ENCODE measurements at regions not wholly inside any gene's neighbourhood (a gene's known extent, or its start where the extent isn't known, plus 50 kb on each side); places are given as distances from the start of the nearest gene placed in this dataset.
A peak's percentile ranks its signal among the peaks of the same experiment; 100 is the strongest.

DNA sequence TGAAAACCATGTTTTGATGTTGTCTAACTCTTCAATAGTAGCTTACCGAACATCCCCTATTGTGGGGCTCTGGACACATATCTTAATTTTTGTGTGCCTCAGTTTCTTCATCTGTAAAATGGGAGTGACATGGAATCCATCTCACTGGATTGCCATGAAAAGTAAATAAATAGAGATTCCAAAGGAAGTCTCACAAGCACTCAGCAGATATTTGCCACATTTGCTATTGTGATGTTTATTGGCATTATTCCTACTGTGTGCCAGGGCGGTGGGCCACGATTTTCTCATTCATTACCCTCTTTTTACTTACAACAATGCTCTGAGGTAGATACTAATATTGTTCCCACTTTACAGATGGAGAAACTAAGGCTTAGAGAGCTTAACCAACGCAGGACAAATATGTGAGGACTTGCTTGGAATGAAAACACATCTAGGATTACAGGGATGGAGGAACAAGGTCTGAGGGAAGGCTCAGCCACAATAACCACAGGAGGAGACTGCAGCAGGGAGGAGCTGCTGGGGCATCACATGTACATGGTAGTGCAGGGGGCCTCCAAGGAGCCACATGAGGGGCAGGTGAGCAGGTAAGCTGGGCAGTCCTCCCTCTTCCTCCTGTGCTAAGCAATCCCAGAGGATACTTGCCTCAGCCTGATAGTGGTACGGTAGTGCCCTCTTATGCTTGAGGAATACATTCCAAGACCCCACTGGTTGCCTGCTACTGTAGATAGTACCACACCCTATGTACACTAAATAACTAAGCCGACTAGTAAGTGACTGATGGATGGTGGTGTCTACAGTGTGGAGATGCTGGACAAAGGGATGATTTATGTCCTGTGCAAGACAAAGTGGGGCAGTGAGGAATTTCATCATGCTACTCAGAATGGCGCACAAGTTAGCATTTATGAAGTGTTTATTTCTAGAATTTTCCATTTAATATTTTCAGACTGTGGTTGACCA lies 176.9 kb downstream of the FOXA2 start (continued):
- TF ChIP-seq, protein P1, sequence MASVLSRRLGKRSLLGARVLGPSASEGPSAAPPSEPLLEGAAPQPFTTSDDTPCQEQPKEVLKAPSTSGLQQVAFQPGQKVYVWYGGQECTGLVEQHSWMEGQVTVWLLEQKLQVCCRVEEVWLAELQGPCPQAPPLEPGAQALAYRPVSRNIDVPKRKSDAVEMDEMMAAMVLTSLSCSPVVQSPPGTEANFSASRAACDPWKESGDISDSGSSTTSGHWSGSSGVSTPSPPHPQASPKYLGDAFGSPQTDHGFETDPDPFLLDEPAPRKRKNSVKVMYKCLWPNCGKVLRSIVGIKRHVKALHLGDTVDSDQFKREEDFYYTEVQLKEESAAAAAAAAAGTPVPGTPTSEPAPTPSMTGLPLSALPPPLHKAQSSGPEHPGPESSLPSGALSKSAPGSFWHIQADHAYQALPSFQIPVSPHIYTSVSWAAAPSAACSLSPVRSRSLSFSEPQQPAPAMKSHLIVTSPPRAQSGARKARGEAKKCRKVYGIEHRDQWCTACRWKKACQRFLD (CRISPR knock-in tag; IDR thresholded peaks at IDR 0.05), result no peak
- TF ChIP-seq ESRRB (CRISPR knock-in tag; IDR thresholded peaks at IDR 0.05; ENCODE audit: borderline replicate concordance) (no peak), SMAD2 (IDR thresholded peaks at IDR 0.05; ENCODE audit: low read depth, low read length) (no peak), MEIS2 (IDR thresholded peaks at IDR 0.05; ENCODE audit: partially characterized antibody) (peak; percentile 98), ZNF780A (CRISPR knock-in tag; IDR thresholded peaks at IDR 0.05) (no peak), NBN (IDR thresholded peaks at IDR 0.05; ENCODE audit: low read depth) (no peak), TCF3 (CRISPR knock-in tag; IDR thresholded peaks at IDR 0.05) (peak; percentile 50), DMBX1 (CRISPR knock-in tag; IDR thresholded peaks at IDR 0.05; ENCODE audit: borderline replicate concordance) (no peak), POU5F1 (IDR thresholded peaks at IDR 0.05; ENCODE audit: borderline replicate concordance, low read depth, low read length, partially characterized antibody) (no peak), FOXK1 (CRISPR knock-in tag; IDR thresholded peaks at IDR 0.05; ENCODE audit: borderline replicate concordance) (no peak), GTF2A2 (tag; IDR thresholded peaks at IDR 0.05) (no peak), XRCC4 (IDR thresholded peaks at IDR 0.05; ENCODE audit: extremely low read depth, insufficient read depth, insufficient read length) (no peak), RFX1 (IDR thresholded peaks at IDR 0.05) (no peak), SUPT5H (IDR thresholded peaks at IDR 0.05) (no peak), SOX6 (IDR thresholded peaks at IDR 0.05) (peak; percentile 53), POLR2H (tag; IDR thresholded peaks at IDR 0.05; ENCODE audit: low read depth) (no peak), ZNF324 (CRISPR knock-in tag; IDR thresholded peaks at IDR 0.05) (no peak), ZNF232 (CRISPR knock-in tag; IDR thresholded peaks at IDR 0.05) (no peak), FOSL1 (tag; conservative IDR thresholded peaks at IDR 0.05) (no peak), ETV1 (tag; conservative IDR thresholded peaks at IDR 0.05; ENCODE audit: low read depth) (no peak), HNRNPK (IDR thresholded peaks at IDR 0.05; ENCODE audit: low read depth, low read length, poor library complexity, severe bottlenecking) (no peak), NFIC (IDR thresholded peaks at IDR 0.05) (no peak), SRF (CRISPR knock-in tag; IDR thresholded peaks at IDR 0.05) (no peak), KDM1A (IDR thresholded peaks at IDR 0.05) (peak; percentile 22 to 58; a peak in 2 of 4 replicates)
- TF ChIP-seq, protein P2, sequence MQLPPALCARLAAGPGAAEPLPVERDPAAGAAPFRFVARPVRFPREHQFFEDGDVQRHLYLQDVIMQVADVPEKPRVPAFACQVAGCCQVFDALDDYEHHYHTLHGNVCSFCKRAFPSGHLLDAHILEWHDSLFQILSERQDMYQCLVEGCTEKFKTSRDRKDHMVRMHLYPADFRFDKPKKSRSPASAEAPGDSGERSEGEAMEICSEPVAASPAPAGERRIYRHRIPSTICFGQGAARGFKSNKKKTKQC (CRISPR knock-in tag; IDR thresholded peaks at IDR 0.05), result no peak
- TF ChIP-seq, protein P3, sequence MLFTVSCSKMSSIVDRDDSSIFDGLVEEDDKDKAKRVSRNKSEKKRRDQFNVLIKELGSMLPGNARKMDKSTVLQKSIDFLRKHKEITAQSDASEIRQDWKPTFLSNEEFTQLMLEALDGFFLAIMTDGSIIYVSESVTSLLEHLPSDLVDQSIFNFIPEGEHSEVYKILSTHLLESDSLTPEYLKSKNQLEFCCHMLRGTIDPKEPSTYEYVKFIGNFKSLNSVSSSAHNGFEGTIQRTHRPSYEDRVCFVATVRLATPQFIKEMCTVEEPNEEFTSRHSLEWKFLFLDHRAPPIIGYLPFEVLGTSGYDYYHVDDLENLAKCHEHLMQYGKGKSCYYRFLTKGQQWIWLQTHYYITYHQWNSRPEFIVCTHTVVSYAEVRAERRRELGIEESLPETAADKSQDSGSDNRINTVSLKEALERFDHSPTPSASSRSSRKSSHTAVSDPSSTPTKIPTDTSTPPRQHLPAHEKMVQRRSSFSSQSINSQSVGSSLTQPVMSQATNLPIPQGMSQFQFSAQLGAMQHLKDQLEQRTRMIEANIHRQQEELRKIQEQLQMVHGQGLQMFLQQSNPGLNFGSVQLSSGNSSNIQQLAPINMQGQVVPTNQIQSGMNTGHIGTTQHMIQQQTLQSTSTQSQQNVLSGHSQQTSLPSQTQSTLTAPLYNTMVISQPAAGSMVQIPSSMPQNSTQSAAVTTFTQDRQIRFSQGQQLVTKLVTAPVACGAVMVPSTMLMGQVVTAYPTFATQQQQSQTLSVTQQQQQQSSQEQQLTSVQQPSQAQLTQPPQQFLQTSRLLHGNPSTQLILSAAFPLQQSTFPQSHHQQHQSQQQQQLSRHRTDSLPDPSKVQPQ (CRISPR knock-in tag; IDR thresholded peaks at IDR 0.05; ENCODE audit: borderline replicate concordance), result no peak

All from K562 (cell line).